Esophagus mucosa (tissue), 1 donor: ENCODE measurements at regions not wholly inside any gene's neighbourhood (a gene's known extent, or its start where the extent isn't known, plus 50 kb on each side); places are given as distances from the start of the nearest gene placed in this dataset.
"Not testable (repeated sequence)": the region's sequence is repeated elsewhere in the genome, so short reads cannot be mapped to it uniquely, and the experiment has no call there.

ENCODE experiments used
- ATAC-seq: fragments of 200-7000 bp; cut with Tn5 transposase; one replicate; pipeline ENCODE4 v1.9.1; 2020
- donor health status: DM: yes; HTN: yes; CAD: no.

GRCh38 chr4:15294202-15294601 is 133.6 kb upstream of the C1QTNF7 start:
- no peak for ATAC-seq

- ATAC-seq, result no peak
Observed at GRCh38 chr4:15294832-15295231, 133.0 kb upstream of the C1QTNF7 start.

- ATAC-seq, result no peak
Observed at GRCh38 chr4:15295421-15296162, 132.2 kb upstream of the C1QTNF7 start.

- no peak for ATAC-seq
Observed at GRCh38 chr4:15297344-15297743, 130.5 kb upstream of the C1QTNF7 start.

GRCh38 chr4:15299627-15300026 is 128.2 kb upstream of the C1QTNF7 start:
- ATAC-seq, result no peak

GRCh38 chr4:15303052-15303641 is 124.7 kb upstream of the C1QTNF7 start:
- peak; percentile 18 for ATAC-seq

GRCh38 chr4:15314974-15315373 is 112.9 kb upstream of the C1QTNF7 start:
- no peak for ATAC-seq

- no peak for ATAC-seq
Observed at GRCh38 chr4:15317246-15317645, 110.6 kb upstream of the C1QTNF7 start.

GRCh38 chr4:15318621-15319348 is 109.0 kb upstream of the C1QTNF7 start:
- ATAC-seq, result no peak

- ATAC-seq, result no peak
Observed at GRCh38 chr4:15320121-15320678, 107.6 kb upstream of the C1QTNF7 start.

- ATAC-seq, result no peak
Observed at GRCh38 chr4:15322006-15322405, 105.8 kb upstream of the C1QTNF7 start.

- no peak for ATAC-seq
Observed at GRCh38 chr4:15325987-15326386, 101.8 kb upstream of the C1QTNF7 start.

GRCh38 chr4:15327311-15328298 is 100.2 kb upstream of the C1QTNF7 start:
- no peak for ATAC-seq

- no peak for ATAC-seq
Observed at GRCh38 chr4:15331930-15332329, 95.9 kb upstream of the C1QTNF7 start.

GRCh38 chr4:15332377-15332776 is 95.5 kb upstream of the C1QTNF7 start:
- ATAC-seq, result no peak

GRCh38 chr4:15333692-15334633 is 93.9 kb upstream of the C1QTNF7 start:
- no peak for ATAC-seq

GRCh38 chr4:15336410-15337167 is 91.2 kb upstream of the C1QTNF7 start:
- ATAC-seq, result no peak

- not testable (repeated sequence) for ATAC-seq
Observed at GRCh38 chr4:15337168-15337657, 90.6 kb upstream of the C1QTNF7 start.

- ATAC-seq, result no peak
Observed at GRCh38 chr4:15339737-15340136, 88.1 kb upstream of the C1QTNF7 start.

- ATAC-seq, result no peak
Observed at GRCh38 chr4:15340332-15340731, 87.5 kb upstream of the C1QTNF7 start.
